DMS 273 (cell line): ENCODE measurements at regions not wholly inside any gene's neighbourhood (a gene's known extent, or its start where the extent isn't known, plus 50 kb on each side); places are given as distances from the start of the nearest gene placed in this dataset.
"Not testable (repeated sequence)": the region's sequence is repeated elsewhere in the genome, so short reads cannot be mapped to it uniquely, and the experiment has no call there.

Source experiments
- DNase-seq: peaks from one replicate; lab custom pipeline; 2025; ENCODE audit not compliant: unreplicated experiment; lab: John Stamatoyannopoulos, UW

- DNase-seq, result no peak
These were observed 562.9 kb upstream of the CBLB start for GRCh38 chr3:106431721-106432120.

GRCh38 chr3:106435899-106436453 lies 567.2 kb upstream of the CBLB start:
- no peak for DNase-seq

- DNase-seq, result peak; percentile 43
These were observed 570.1 kb upstream of the CBLB start for GRCh38 chr3:106438887-106439286.

- DNase-seq, result no peak
These were observed 571.9 kb upstream of the CBLB start for GRCh38 chr3:106440672-106441071.

DNA sequence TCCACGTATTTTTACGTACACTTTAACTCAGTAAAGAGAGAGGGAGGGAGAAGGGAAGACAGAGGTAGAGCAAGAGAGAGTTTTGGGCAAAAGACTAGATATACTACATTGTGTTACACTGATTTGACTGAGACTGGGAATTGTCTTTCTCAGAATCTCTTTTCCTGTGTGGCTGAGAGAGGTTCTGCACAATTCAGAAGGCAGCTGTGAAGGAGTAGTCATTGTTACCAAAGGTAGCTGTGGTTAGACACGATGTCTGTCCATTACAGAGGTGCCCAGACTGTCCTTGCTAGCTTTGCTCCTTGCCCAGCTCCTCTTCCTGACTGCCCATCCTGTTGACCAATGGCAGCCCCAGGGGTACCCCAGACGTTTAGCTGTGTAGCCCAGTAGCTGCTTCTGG lies 577.5 kb upstream of the CBLB start:
- DNase-seq, result no peak

DNA sequence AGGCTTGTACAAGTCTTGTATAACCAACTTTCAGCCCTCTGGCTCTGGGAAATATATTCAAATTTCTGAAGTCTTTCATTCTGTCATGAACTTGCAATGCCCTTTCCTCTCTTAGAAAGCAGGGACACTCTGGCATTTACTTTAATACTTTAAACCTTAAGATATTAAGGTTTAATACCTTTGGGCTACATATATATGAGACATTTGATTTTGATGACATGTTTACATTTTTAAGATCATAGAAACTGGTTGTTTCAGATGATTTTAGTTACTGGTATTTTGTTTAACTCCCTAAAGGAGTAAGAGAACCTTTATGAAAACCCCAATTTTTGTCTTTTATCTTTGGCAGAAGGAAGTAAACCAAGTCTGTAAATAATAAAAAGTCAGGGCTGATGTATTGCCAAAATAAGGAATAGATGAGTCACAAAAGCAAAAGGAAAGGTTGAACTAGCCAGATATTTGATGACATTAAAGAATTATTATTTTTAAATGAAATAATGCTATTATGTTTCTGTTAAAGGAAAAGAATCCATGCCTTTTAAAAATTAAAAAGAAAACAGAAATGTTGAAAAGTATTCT lies 579.0 kb upstream of the CBLB start:
- DNase-seq, result no peak

DNA sequence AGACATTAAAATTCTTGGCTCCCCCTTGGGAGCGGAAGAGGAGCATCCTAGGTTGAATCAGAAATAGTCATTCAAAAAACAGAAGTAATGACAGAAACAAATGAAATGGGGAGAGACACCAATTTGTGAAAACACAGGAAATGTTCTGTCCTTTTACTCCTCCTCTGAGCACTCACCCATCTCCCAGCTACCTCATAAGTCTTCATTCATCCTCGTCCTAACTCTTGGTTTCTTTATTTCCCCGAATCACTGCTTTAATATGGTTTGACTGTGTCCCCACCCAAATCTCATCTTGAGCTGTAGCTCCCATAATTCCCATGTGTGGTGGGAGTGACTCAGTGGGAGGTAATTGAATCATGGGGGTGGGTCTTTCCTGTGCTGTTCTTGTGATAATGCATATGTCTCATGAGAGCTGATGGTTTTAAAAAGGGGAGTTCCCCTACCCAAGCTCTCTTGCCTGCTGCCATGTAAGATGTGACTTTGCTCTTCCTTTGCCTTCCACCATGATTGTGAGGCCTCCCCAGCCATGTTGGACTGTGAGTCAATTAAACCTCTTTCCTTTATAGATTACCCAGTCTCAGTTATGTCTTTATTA lies 579.7 kb upstream of the CBLB start:
- DNase-seq, result not testable (repeated sequence)

DNA sequence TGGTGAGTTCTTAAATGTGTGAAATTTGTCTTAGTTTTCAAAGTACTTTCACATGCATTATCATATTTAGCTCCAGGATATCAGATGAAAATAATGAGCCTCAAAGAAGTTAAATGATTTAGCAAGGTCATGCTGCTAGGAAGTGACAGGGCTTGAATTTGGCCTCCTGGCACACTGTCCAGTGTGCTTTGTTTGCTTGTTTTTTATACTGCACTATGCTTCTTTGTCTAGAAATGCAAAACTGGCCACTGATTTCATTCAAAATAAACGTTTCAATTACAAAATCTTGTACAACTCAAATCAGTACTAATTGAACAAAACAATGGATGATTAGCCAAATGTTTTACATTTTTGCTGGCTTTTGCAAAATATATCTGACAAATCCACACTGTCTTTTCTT lies 583.3 kb upstream of the CBLB start:
- no peak for DNase-seq

- no peak for DNase-seq
These were observed 585.7 kb upstream of the CBLB start for GRCh38 chr3:106454497-106454896.

DNA sequence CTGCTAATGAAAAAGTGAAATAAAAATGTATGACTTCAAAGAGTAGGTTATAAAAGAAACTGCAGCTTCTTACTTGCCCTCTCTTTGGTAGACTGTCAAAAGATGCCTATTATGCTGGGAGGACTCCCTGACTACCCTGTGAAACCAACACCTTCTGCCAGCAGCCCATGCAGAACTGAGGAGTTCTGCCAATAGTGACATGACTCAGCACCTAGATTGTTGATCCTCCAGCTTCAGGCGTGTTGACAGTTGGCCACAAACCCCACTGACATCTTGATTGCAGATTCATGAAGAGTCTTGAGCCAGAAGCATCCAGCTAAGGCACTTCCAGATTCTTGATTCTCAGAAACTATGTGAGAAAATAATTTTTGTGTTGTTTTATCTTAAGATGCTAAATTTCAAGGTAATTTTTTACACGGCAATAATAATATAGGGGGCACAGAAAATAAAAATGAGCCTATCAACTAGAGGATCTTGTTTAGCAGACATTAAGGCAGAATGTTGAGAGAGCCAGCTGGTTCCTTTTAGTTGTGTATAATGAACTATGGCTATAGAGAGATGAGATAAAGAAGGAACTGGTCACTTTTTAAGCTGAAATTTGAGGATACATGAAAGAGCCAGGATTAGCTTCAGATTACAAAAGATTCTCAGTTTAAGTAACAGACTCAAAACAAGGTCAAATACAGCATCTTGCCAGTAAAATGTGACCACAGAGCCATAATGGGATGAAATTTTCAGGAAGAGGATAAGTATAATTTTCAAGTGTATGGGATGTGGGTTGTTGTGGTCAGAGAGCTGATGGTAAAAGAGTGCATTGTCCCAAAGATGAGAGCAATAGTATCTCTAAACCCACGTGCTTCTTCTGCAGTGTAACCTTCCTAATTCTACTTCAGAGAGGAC lies 588.7 kb upstream of the CBLB start:
- peak; percentile 95 for DNase-seq

- DNase-seq, result no peak
These were observed 590.1 kb upstream of the CBLB start for GRCh38 chr3:106458952-106459351.

DNA sequence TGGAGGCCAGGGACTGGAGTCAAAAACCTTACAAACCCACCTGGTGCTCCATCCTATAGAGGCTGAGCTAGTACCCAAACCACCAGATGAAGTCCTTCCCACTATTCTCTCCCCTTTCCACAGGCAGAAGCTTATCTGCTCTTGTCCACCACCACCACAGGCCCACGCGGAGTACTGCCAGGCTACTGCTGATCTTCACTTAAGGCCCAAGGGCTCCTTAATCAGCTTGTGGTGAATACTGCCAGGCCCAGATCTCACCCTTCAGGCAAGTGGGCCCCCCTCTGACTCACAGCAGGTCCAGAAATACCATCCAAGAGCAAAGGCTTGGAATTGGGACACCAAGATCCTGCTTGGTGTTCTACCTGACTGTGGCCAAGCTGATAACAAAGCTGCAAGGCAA lies 598.1 kb upstream of the CBLB start:
- no peak for DNase-seq

DNA sequence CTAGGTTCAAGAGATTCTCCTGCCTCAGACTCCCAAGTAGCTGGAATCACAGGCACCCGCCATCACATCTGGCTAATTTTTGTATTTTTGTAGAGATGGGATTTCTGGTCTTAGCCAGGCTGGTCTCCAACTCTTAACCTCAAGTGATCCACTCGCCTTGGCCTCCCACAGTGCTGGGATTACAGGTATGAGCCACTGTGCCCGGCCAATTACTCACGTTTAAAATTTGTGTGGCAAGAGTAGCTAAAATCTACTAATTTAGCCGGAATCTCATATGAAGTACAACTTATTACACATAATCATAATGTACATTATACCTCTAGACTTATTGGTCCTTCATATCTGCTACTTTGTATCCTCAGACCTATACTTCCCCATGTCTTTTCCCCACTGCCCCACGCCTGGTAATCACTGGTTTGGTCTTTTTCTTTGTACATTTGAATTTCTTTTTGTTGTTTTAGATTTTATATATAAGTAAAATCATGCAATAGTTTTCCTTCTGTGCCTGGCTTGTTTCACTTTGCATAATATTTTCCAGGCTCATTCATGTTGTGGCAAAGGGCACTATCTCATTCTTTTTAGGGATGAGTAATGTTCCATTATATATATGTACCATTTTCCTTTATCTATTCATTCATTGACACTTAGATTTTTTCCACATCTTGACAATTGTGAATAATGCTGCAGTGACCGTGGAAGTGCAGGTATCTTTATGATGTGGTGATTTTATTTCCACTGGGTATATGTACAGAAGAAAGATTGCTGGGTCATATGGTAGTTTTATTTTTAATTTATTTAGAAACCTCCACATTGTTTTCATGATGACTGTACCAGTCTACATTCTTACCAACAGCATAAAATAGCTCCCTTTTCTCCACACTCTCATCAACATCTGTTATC lies 605.0 kb upstream of the CBLB start:
- no peak for DNase-seq

GRCh38 chr3:106482451-106482850 lies 613.6 kb upstream of the CBLB start:
- no peak for DNase-seq

DNA sequence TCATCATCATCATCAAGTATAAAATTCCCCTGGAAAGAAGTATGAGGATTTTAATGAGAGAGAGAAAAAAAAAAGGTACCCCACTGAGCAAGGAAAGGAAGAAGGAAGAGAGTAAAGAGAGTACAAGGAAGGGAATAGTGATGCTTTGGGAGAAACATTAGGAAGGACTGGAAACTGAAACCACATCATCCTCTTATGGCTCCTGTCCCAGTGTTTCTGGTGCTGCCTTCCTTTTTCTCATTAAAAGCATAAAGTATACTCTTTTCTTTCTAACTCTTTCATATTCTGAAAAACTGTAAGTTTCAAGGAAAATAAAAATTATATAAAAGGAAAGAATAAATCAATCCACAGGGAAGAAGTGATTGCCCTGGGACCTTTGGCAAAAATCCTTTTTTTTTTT lies 616.4 kb upstream of the CBLB start:
- no peak for DNase-seq

GRCh38 chr3:106485802-106486201 lies 617.0 kb upstream of the CBLB start:
- DNase-seq, result no peak

GRCh38 chr3:106486945-106487639 lies 618.3 kb upstream of the CBLB start:
- DNase-seq, result not testable (repeated sequence)

GRCh38 chr3:106488331-106488730 lies 619.5 kb upstream of the CBLB start:
- DNase-seq, result no peak

DNA sequence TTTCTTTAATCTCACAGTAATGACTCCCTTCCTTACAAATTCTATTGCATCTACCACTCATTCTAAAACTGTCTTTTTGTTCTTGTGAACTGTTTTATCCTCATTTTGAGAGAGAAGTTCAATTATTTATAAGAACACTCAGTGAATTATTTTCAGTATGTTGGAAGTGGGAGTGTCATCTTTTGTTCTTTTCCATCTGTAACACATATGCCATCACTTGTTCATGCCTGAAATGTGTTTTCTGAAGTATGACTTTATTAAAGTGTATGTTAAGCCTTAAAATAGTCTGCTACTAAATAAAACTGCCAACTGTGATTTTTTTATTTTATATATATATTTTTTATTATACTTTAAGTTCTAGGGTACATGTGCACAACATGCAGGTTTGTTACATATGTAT lies 623.0 kb upstream of the CBLB start:
- DNase-seq, result no peak

DNA sequence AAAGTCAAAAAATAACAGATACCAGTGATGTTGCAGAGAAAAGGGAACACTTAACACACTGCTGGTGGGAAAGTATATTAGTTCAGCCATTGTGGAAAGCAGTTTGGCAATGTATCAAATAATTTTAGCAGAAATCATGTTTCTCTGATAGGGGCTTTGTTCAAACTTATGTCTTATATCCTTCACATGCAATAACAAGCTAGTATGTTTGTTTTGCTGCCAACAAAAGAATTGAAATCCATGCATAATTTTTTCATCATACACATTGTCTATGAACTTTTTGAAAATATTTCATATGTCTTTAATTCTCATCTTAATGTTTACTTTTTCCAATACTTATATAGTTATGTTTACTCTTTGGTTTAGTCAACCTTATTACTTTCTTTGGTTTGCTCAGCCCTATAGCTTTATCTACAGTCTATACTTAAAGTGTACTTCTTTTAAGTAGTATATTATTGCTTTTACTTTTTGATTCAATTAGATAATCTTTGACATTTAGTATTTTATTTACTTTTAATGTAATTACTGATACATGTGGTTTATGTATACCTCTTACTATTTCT lies 639.6 kb upstream of the CBLB start:
- no peak for DNase-seq
